ENCODE measurements at regions not wholly inside any gene's neighbourhood (a gene's known extent, or its start where the extent isn't known, plus 50 kb on each side); places are given as distances from the start of the nearest gene placed in this dataset.

DNA sequence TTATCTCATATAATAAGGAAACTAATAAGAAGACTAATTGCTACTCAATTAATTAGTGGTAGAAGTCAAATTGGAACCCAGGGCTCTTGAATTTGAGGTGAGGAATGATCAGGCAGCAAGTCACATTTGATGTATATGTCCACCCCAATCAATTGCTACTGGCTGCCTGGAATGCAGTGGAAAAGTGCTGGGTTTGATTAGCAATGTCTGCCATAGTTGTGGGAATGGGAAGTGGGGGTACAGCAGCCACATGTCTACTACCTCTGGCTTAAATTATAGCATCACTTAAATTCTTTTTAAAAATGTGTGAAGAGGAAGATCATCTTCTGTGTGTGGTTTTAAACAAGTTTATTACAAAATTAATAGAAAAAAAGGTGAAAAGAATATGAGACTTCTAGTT, 50.8 kb upstream of the NAV2 start:
- Histone ChIP-seq H3K27ac (ENCODE audit: low read length) (no peak overlapping the region), H3K4me3 (ENCODE audit: low read length) (no peak overlapping the region), H3K4me1 (ENCODE audit: control insufficient read depth, insufficient read depth, low read length) (no peaks in the 10 kb centered on the region), H3K36me3 (ENCODE audit: control insufficient read depth, insufficient read depth, low read length) (no peaks in the 10 kb centered on the region), H3K27me3 (ENCODE audit: control insufficient read depth, insufficient read depth, low read length) (no peaks in the 10 kb centered on the region), H3K9me3 (ENCODE audit: control insufficient read depth, insufficient read depth, low read length) (no peaks in the 10 kb centered on the region)
- no peak for DNase-seq (ENCODE audit: low read depth, low spot score)

DNA sequence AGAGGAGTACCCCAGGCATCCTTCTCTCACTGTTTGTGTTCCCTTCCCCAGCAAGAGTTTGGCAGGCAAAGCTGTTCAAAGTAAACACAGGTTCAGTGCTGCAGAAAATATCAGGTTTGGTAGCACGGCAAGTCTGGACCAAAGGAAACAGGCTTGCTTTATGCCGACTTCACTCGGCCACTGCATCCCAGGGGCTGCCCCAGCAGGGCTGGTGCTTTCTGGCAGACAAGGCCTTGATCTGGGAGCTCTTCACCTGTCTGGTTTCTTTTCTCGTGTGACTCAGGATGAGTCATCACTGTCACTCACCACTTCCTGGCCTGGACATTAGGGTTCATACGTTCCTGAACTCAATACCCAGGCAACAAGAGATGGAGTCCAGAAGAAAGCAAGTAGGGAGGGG, 52.6 kb upstream of the NAV2 start:
- Histone ChIP-seq H3K27ac (ENCODE audit: low read length) (no peak overlapping the region), H3K27me3 (ENCODE audit: control insufficient read depth, insufficient read depth, low read length) (no peaks in the 10 kb centered on the region), H3K4me3 (ENCODE audit: low read length) (no peak overlapping the region), H3K9me3 (ENCODE audit: control insufficient read depth, insufficient read depth, low read length) (no peaks in the 10 kb centered on the region), H3K36me3 (ENCODE audit: control insufficient read depth, insufficient read depth, low read length) (no peaks in the 10 kb centered on the region), H3K4me1 (ENCODE audit: control insufficient read depth, insufficient read depth, low read length) (no peaks in the 10 kb centered on the region)
- no CpG with 5 or more reads among the region's 5 CpGs for WGBS (ENCODE audit: insufficient coverage, insufficient read length)
- DNase-seq (ENCODE audit: low read depth, low spot score) = no peak

DNA sequence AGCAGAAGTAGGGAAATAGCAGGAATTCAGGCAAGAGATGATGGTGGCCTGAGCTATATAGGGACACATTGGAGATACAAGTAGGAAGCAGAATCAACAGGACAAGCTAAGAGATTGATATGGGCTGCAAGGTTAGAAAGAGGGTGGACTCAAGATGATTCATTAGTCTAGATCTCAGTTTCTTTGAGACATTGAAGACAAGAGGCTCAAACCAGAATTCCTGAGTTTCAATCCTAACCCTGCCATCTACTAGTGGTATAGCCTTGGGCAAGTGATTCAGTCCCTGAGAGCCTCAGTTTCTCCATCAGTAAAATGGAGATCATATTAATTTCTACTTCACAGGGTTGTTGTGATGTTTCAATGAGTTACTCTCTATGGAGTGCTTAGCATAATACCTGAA, 53.1 kb upstream of the NAV2 start:
- H3K27me3 ChIP-seq (ENCODE audit: control insufficient read depth, insufficient read depth, low read length) = no peaks in the 10 kb centered on the region
- no peak overlapping the region for H3K4me3 ChIP-seq (ENCODE audit: low read length)
- H3K9me3 ChIP-seq (ENCODE audit: control insufficient read depth, insufficient read depth, low read length) = no peaks in the 10 kb centered on the region
- no peaks in the 10 kb centered on the region for H3K4me1 ChIP-seq (ENCODE audit: control insufficient read depth, insufficient read depth, low read length)
- H3K36me3 ChIP-seq (ENCODE audit: control insufficient read depth, insufficient read depth, low read length) = no peaks in the 10 kb centered on the region
- H3K27ac ChIP-seq (ENCODE audit: low read length) = no peak overlapping the region
- no peak for DNase-seq (ENCODE audit: low read depth, low spot score)

DNA sequence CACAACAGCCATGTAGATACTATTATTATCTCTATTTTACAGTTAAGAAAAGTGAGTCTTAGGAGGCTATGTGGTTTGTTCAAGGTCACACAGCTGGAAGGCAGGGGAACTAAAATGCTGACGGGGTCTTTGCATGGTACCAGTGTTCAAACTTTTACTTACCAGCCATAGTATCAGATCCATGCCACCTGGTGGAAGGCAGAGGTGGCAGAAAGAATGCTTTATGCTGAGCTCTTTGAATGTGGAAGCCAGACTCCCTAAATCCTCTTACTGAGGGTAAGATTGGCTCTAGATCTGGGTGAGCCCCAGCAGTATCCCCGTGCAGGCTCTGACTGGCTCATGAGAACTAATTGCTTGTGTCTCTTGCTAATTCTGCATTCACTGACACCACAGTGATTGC, 54.3 kb upstream of the NAV2 start:
- DNase-seq (ENCODE audit: low read depth, low spot score) = no peak
- no peaks in the 10 kb centered on the region for H3K4me1 ChIP-seq (ENCODE audit: control insufficient read depth, insufficient read depth, low read length)
- no CpG with 5 or more reads among the region's 2 CpGs for WGBS (ENCODE audit: insufficient coverage, insufficient read length)
- H3K9me3 ChIP-seq (ENCODE audit: control insufficient read depth, insufficient read depth, low read length) = no peaks in the 10 kb centered on the region
- H3K4me3 ChIP-seq (ENCODE audit: low read length) = no peak overlapping the region
- no peaks in the 10 kb centered on the region for H3K36me3 ChIP-seq (ENCODE audit: control insufficient read depth, insufficient read depth, low read length)
- H3K27me3 ChIP-seq (ENCODE audit: control insufficient read depth, insufficient read depth, low read length) = no peaks in the 10 kb centered on the region
- H3K27ac ChIP-seq (ENCODE audit: low read length) = no peak overlapping the region

DNA sequence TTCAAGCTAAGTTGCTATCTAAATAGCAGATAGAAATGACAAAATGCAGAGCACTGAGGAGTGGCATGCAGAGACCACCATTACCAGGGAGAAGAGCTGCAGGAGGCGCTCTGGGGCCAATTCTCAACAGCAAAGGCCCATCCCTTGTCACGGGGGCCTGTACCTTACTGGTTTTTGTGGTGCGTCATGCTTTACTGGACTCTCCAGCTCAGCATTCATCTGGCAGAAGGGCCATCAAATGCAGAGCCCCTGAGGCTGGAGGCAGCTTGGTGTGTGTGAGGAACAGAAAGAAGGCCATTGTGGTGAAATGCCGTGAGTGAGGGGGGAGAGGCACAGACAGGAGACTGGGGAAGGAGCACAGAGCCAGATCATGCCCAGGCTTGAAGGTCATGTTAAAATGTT, 56.5 kb upstream of the NAV2 start:
- no peak for DNase-seq (ENCODE audit: low read depth, low spot score)
- no peaks in the 10 kb centered on the region for H3K4me1 ChIP-seq (ENCODE audit: control insufficient read depth, insufficient read depth, low read length)
- H3K9me3 ChIP-seq (ENCODE audit: control insufficient read depth, insufficient read depth, low read length) = no peaks in the 10 kb centered on the region
- H3K4me3 ChIP-seq (ENCODE audit: low read length) = no peak overlapping the region
- no CpG with 5 or more reads among the region's 4 CpGs for WGBS (ENCODE audit: insufficient coverage, insufficient read length)
- H3K36me3 ChIP-seq (ENCODE audit: control insufficient read depth, insufficient read depth, low read length) = no peaks in the 10 kb centered on the region
- H3K27me3 ChIP-seq (ENCODE audit: control insufficient read depth, insufficient read depth, low read length) = no peaks in the 10 kb centered on the region
- no peak overlapping the region for H3K27ac ChIP-seq (ENCODE audit: low read length)

DNA sequence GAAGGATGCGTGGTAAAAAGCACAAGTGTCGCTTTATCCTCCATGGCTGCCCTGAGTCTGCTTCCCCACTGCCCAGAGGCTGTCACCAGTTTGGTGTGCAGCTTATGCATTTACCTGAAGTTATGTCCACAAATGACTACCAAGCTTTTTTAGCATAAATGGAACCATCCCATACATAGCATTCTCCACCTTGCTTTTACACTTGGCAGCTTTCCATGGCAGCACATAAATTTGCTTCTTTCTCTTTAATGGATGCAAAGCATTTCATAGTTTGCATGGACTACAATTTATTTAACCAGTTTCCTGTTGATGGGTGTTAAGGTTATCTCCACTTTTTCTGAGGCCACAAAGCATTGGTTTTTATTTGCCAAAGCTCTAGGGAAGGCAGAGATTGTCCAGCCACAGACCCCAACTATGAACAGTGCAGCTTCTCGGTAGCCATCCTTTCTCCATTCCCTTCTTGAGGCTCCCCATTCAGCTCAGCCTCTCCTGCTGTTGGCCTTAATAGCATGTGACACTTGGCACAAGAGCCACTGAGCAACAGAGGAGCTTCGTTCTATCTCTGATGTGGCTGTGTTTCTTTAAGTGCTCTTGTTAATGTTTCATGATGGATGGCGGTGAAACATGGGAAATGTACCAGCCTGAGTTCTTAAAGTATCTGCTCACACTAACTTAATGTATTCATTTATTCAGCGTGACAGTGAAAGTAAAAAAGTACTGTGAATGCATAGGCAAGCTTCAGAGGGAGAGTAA, 59.8 kb upstream of the NAV2 start:
- no CpG with 5 or more reads among the region's 6 CpGs for WGBS (ENCODE audit: insufficient coverage, insufficient read length)
- Histone ChIP-seq H3K27ac (ENCODE audit: low read length) (no peak overlapping the region), H3K36me3 (ENCODE audit: control insufficient read depth, insufficient read depth, low read length) (no peaks in the 10 kb centered on the region), H3K9me3 (ENCODE audit: control insufficient read depth, insufficient read depth, low read length) (no peaks in the 10 kb centered on the region), H3K4me1 (ENCODE audit: control insufficient read depth, insufficient read depth, low read length) (no peaks in the 10 kb centered on the region), H3K27me3 (ENCODE audit: control insufficient read depth, insufficient read depth, low read length) (no peaks in the 10 kb centered on the region), H3K4me3 (ENCODE audit: low read length) (no peak overlapping the region)
- DNase-seq (ENCODE audit: low read depth, low spot score) = no peak

DNA sequence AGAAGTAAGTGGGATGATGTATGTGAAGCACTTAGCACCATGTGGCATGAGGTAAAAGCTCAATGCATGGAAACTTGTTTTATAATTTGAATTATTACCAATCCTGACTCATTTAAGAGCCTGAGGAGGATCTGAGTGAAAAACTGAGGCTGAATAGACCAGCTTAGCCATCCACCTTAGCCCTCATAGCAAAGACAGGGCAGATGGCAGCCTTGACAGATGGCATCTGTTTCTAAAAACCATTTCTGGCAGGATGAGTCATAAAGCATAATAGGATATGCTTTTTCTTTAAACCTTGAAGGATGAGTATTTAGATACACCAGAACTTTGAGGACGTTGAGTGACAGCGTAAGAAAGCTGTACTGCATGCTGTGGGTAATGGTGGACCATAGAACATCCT, 61.0 kb upstream of the NAV2 start:
- WGBS (ENCODE audit: insufficient coverage, insufficient read length) = no CpG with 5 or more reads among the region's 2 CpGs
- no peaks in the 10 kb centered on the region for H3K36me3 ChIP-seq (ENCODE audit: control insufficient read depth, insufficient read depth, low read length)
- DNase-seq (ENCODE audit: low read depth, low spot score) = no peak

DNA sequence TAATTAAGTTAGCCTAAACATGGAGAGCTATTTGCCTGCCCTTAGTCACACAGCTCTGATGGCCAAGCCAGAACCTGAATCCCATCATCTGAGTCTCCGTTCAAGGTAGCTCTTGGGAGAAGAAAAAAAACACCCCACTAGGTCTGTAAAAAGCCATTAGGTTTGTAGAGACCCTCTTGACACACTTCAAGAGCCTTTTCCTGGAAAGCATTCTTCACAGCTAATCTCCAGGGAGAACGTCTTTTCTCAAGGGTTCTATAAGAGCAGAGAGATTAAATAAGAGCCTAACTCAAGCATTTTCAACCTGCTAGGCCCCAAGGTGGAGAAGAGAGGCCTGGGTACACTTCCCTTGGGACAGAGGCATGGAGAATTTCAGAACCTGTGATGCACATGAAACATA, 61.6 kb upstream of the NAV2 start:
- no peaks in the 10 kb centered on the region for H3K9me3 ChIP-seq (ENCODE audit: control insufficient read depth, insufficient read depth, low read length)
- DNase-seq (ENCODE audit: low read depth, low spot score) = no peak
- no peaks in the 10 kb centered on the region for H3K4me1 ChIP-seq (ENCODE audit: control insufficient read depth, insufficient read depth, low read length)
- no peaks in the 10 kb centered on the region for H3K27me3 ChIP-seq (ENCODE audit: control insufficient read depth, insufficient read depth, low read length)
- whole genome bisulfite sequencing (ENCODE audit: insufficient coverage, insufficient read length) = no CpG with 5 or more reads among the region's 2 CpGs
- H3K4me3 ChIP-seq (ENCODE audit: low read length) = no peak overlapping the region
- no peaks in the 10 kb centered on the region for H3K36me3 ChIP-seq (ENCODE audit: control insufficient read depth, insufficient read depth, low read length)
- H3K27ac ChIP-seq (ENCODE audit: low read length) = no peak overlapping the region

More for the DNA sequence above, 61.0 kb upstream of the NAV2 start:
- Histone ChIP-seq H3K27me3 (ENCODE audit: control insufficient read depth, insufficient read depth, low read length) (no peaks in the 10 kb centered on the region), H3K9me3 (ENCODE audit: control insufficient read depth, insufficient read depth, low read length) (no peaks in the 10 kb centered on the region), H3K4me3 (ENCODE audit: low read length) (no peak overlapping the region), H3K27ac (ENCODE audit: low read length) (no peak overlapping the region), H3K4me1 (ENCODE audit: control insufficient read depth, insufficient read depth, low read length) (no peaks in the 10 kb centered on the region)

DNA sequence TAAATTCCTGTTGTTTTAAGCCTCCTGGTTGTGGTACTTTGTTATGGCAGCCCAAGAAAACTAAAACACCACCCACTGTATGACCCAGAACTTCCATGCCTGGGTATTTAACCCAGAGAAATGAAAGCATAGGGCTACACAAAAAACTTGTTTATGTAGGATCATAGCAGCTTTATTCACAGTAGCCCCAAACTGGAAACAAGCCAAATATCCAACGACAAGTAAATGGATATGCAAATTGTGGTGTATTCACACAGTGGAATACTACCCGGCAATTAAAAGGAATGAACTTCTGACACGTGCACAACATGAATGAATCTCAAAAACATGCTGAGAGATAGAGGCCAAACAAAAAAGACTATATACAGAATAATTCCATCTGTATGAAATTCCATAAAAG, 62.2 kb upstream of the NAV2 start:
- no peak for DNase-seq (ENCODE audit: low read depth, low spot score)
- no CpG with 5 or more reads among the region's 3 CpGs for WGBS (ENCODE audit: insufficient coverage, insufficient read length)
- no peak overlapping the region for H3K4me3 ChIP-seq (ENCODE audit: low read length)
- no peak overlapping the region for H3K27ac ChIP-seq (ENCODE audit: low read length)
- H3K9me3 ChIP-seq (ENCODE audit: control insufficient read depth, insufficient read depth, low read length) = no peaks in the 10 kb centered on the region
- H3K4me1 ChIP-seq (ENCODE audit: control insufficient read depth, insufficient read depth, low read length) = no peaks in the 10 kb centered on the region
- H3K27me3 ChIP-seq (ENCODE audit: control insufficient read depth, insufficient read depth, low read length) = no peaks in the 10 kb centered on the region
- no peaks in the 10 kb centered on the region for H3K36me3 ChIP-seq (ENCODE audit: control insufficient read depth, insufficient read depth, low read length)

DNA sequence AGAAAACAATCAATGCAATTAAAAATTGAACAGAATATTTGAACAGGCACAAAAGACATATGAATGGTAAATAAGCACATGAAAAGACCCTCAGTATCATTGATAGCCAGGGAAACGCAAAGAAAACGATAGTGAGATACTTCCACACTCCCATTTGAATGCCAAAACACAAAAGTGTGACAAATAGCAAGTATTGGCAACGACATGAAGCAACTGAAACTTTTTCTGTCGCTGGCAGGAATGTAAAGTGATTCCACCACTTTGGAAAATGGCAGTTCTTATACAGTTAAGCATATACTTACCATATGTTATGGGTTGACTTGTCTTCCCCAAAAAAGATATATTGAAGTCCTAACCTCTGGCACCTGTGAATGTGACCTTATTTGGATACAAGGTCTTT, 62.9 kb upstream of the NAV2 start:
- no peaks in the 10 kb centered on the region for H3K27me3 ChIP-seq (ENCODE audit: control insufficient read depth, insufficient read depth, low read length)
- DNase-seq (ENCODE audit: low read depth, low spot score) = no peak
- WGBS (ENCODE audit: insufficient coverage, insufficient read length) = no CpG with 5 or more reads among the region's 4 CpGs
- no peaks in the 10 kb centered on the region for H3K9me3 ChIP-seq (ENCODE audit: control insufficient read depth, insufficient read depth, low read length)
- no peaks in the 10 kb centered on the region for H3K4me1 ChIP-seq (ENCODE audit: control insufficient read depth, insufficient read depth, low read length)
- H3K36me3 ChIP-seq (ENCODE audit: control insufficient read depth, insufficient read depth, low read length) = no peaks in the 10 kb centered on the region
- no peak overlapping the region for H3K27ac ChIP-seq (ENCODE audit: low read length)
- H3K4me3 ChIP-seq (ENCODE audit: low read length) = no peak overlapping the region

DNA sequence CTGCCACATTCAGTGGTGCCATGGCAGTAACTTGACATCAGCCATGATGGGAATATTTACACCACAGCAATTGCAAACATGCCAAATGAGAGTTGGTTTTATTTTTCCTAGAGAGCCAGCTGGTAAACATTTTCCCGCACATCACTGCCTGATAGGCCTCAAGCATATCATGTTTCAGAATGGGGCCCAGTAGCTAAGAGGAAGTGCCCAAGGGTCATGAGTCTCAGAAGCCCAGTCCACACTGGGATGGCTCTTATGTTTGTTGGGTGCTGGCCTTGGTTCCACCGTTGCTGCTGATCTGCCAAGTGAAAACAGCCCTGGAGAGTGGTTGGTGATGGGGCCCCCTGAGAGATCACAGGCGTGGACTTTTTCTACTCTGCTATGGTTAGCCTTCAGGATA, 64.3 kb upstream of the NAV2 start:
- H3K4me3 ChIP-seq (ENCODE audit: low read length) = no peak overlapping the region
- no peak for DNase-seq (ENCODE audit: low read depth, low spot score)
- no peaks in the 10 kb centered on the region for H3K36me3 ChIP-seq (ENCODE audit: control insufficient read depth, insufficient read depth, low read length)
- WGBS (ENCODE audit: insufficient coverage, insufficient read length) = no CpG with 5 or more reads among the region's 3 CpGs
- no peaks in the 10 kb centered on the region for H3K4me1 ChIP-seq (ENCODE audit: control insufficient read depth, insufficient read depth, low read length)
- H3K27me3 ChIP-seq (ENCODE audit: control insufficient read depth, insufficient read depth, low read length) = no peaks in the 10 kb centered on the region
- no peaks in the 10 kb centered on the region for H3K9me3 ChIP-seq (ENCODE audit: control insufficient read depth, insufficient read depth, low read length)
- H3K27ac ChIP-seq (ENCODE audit: low read length) = no peak overlapping the region

Data from iPS DF 6.9 (cell line).